WI38 (cell line): ENCODE measurements at regions not wholly inside any gene's neighbourhood (a gene's known extent, or its start where the extent isn't known, plus 50 kb on each side); places are given as distances from the start of the nearest gene placed in this dataset.

Experiments
- H3K4me3 ChIP-seq: 2 replicates; pipeline ENCODE4 v1.5.1; 2011; ENCODE audit warnings: low read depth, mild to moderate bottlenecking, control low read depth, low read length
- TF ChIP-seq, protein P1 (sequence below): IDR thresholded peaks from 2 replicates; pipeline ENCODE4 v1.5.1; 2012; ENCODE audit warnings: low read depth, mild to moderate bottlenecking, control low read depth, low read length

DNA sequence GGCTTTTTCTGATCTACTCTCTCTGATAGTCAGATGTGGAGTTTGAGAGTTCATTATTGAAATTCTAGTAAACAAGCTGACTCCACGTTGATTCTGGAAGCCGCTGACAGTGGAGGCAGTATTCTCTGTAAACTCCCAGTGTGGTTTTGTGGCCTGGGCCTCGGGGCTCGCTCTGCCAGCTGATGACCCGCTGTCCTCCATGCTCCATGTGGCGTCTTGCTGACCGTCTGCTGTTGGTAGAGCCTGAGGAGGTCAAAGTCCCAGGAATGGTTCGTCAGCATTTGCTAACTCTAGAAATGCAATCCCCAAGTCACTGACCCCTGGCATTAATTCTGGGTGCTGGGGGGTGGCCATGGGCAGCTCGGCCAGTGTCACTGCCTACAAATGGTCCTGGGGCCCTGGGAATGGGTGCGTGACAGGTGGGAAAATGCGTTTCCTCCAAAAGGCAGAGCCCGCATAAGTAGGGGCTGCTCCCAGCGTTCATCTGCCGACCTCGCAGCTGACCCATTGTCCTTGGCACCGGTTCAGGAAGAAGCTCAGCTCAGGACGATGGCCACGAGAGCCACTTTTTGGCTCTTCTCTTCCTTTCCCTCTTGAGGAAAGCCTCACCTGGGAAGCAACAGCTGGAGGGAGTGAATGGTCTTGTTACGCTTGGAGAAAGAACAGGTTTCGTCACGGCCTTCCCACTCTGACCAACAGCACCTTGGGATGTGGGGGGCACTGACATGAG, 55.1 kb downstream of the MRPL36 start:
- TF ChIP-seq, protein P1, sequence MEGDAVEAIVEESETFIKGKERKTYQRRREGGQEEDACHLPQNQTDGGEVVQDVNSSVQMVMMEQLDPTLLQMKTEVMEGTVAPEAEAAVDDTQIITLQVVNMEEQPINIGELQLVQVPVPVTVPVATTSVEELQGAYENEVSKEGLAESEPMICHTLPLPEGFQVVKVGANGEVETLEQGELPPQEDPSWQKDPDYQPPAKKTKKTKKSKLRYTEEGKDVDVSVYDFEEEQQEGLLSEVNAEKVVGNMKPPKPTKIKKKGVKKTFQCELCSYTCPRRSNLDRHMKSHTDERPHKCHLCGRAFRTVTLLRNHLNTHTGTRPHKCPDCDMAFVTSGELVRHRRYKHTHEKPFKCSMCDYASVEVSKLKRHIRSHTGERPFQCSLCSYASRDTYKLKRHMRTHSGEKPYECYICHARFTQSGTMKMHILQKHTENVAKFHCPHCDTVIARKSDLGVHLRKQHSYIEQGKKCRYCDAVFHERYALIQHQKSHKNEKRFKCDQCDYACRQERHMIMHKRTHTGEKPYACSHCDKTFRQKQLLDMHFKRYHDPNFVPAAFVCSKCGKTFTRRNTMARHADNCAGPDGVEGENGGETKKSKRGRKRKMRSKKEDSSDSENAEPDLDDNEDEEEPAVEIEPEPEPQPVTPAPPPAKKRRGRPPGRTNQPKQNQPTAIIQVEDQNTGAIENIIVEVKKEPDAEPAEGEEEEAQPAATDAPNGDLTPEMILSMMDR = no peak
- no peak overlapping the region for H3K4me3 ChIP-seq

GRCh38 chr5:1743769-1744085, 55.9 kb downstream of the MRPL36 start:
- H3K4me3 ChIP-seq = no peak overlapping the region
- TF ChIP-seq, protein P1 = no peak

DNA sequence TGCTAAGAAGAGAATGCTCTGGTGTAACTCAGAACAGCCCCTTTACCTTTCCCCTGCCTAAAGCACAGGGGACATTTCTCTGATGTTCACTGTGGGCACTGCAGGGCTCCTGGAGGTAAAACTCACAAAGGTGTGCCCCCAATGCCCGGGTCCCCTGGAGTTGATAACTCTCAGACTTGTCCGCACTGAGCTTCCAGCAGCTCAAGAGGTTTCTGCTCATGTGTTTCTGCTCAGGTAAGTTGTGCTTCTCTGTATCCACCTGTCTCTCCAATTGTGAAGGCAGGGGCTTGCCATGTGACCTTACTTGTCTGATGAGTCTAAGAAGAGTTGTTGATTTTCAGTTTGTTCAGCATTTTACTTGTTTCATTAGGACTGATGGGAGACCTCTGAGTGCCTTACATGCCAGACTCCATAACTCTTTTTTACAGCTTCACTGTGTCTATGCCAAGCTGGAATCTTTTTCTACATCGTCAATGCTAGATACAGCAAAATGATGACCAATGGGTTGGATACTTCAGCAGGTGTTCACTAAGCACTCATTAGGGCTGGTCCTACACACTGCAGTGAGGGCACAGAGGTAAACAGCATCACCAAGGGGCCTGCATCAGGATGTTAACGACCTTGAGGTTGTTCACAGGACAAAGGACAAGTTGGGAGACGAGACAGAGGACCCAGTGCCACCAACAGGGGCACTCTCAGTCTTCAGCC, 56.4 kb downstream of the MRPL36 start:
- TF ChIP-seq, protein P1 = no peak
- H3K4me3 ChIP-seq = no peak overlapping the region

DNA sequence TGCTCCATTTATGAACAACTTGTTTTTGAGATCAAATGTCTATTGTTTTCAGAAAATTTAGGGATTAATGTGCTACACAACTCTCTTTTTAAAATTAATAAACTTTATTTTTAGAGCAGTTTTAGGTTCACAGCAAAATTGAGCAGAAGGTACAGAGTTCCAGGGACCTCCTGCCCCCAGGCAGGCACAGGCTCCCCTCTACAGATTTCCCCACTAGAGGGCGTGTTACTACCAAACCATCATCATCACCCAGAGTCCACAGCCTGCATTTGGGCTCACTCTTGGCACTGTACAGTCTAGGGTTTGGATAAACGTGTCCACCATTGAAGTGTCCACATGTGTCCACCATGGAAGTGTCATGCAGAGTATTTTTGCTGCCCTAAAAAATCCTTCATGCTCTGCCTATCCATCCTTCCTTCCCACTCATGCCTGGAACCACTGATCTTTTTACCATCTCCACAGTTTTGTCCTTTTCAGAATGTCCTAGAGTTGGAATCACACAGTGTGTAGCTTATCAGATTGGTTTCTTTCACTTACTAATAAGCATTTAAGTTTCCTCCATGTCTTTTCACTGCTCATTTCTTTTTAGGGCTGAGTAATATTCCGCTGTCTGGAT, 61.7 kb downstream of the MRPL36 start:
- TF ChIP-seq, protein P1 = no peak; the same call in none of the 2 replicates
- no peak overlapping the region for H3K4me3 ChIP-seq

DNA sequence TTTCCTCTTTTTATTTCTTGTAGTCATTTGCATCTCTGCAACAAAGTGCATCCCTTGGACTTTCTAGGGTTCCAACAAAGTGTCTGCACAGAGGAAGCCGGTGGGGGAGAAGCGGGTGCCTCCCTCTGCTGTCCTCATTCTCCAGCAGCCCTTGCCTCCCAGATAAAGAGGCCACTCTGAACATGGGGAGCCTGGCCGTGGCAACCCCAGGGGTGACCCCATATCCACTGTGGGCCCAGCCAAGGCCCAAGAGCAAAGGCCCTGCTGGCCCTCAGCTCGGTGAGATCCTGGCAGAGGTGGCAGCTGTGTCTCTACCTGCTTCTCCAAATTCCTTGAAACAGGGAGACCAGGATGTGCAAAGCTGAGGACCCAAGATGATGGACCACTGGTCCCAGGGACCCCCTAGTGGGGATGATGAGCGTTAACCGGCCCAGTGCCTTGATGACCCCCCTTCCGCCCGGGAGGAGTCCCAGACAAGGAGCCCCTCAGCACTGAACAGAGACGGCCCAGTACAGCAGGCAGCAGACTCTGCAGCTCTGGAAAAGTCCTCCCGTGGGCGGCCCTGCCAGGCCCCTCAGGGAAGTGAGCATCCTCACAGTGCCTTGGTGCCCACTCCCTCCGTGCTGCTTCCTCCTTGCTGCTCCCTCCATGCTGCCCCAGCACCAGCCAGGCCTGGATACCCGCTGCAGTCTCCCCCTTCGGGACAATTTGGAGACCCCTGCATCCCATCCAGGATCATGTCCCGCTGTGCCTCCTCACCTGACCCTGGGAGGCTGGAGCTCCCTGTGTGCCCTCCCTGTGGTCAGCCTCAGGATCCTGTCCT, 62.5 kb downstream of the MRPL36 start:
- TF ChIP-seq, protein P1 = no peak
- H3K4me3 ChIP-seq = no peak overlapping the region

DNA sequence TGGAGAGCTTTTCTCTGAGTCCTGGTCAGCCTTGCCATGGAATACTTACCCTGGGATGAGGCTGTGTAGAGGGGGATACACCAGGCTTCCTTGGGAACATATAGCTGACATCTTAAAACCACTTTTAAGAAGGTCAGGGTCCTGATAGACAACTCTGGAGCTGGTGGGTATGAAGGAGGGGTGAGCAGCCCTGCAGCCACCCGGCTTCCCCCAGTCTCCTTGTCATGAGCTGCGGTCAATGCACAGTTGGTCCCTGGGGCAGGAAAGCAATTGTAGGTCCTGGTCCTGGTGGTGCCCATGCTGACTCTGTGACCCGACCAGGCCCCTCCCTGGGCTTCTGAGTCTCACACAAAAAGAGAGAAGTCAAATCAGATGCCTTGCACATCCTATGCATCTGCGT, 63.6 kb downstream of the MRPL36 start:
- no peak overlapping the region for H3K4me3 ChIP-seq
- TF ChIP-seq, protein P1 = no peak
